Natural killer cell treated with Interleukin-12 subunit alpha and Interleukin-12 subunit beta and Interleukin-15 and Interleukin-18, amount 100 ng/mL, for 72 hours (primary cell): ENCODE measurements at regions not wholly inside any gene's neighbourhood (a gene's known extent, or its start where the extent isn't known, plus 50 kb on each side); places are given as distances from the start of the nearest gene placed in this dataset.
"Not testable (repeated sequence)": the region's sequence is repeated elsewhere in the genome, so short reads cannot be mapped to it uniquely, and the experiment has no call there.

Source experiments
- ATAC-seq, 2 donors: fragments of 150-1000 bp; cut with Tn5 transposase in 1 of 2; sonication (Bioruptor Pico), chemical (Tn5 transposase) in 1 of 2; 2 replicates each; pipeline ENCODE4 v1.10.0; 2021
- DNase-seq: peaks from one replicate; pipeline ENCODE4 v3.0.0; 2022; ENCODE audit warnings: low spot score
- H3K27ac Mint-ChIP-seq, 2 donors: 1 replicate in 1 of 2; 2 replicates in 1 of 2; pipeline ENCODE4 v1.8.0; 2022; ENCODE audit warnings: mixed read lengths in 2 of 2, mild to moderate bottlenecking in 1 of 2, moderate library complexity in 1 of 2
- H3K27me3 Mint-ChIP-seq, 2 donors: 1 replicate in 1 of 2; 2 replicates in 1 of 2; pipeline ENCODE4 v1.8.0; 2022; ENCODE audit warnings: mixed read lengths in 2 of 2
- H3K36me3 Mint-ChIP-seq: one replicate; pipeline ENCODE4 v1.8.0; 2022; ENCODE audit warnings: mixed read lengths
- H3K4me1 Mint-ChIP-seq, 2 donors: 1 replicate in 1 of 2; 2 replicates in 1 of 2; pipeline ENCODE4 v1.8.0; 2022; ENCODE audit warnings: low read depth in 2 of 2, mixed read lengths in 2 of 2, mild to moderate bottlenecking in 1 of 2
- H3K4me3 Mint-ChIP-seq: one replicate; pipeline ENCODE4 v1.8.0; 2022; ENCODE audit warnings: mixed read lengths
- H3K9me3 Mint-ChIP-seq: 2 replicates; pipeline ENCODE4 v1.8.0; 2022; ENCODE audit warnings: mixed read lengths

- H3K27me3 Mint-ChIP-seq: no peaks in the 10 kb centered on the region
- H3K9me3 Mint-ChIP-seq: peaks cover 5% of the 10 kb centered on the region
- no peaks in the 10 kb centered on the region for H3K4me1 Mint-ChIP-seq
- H3K36me3 Mint-ChIP-seq: no peaks in the 10 kb centered on the region
- DNase-seq: no peak
- H3K4me3 Mint-ChIP-seq: no peak overlapping the region
- H3K27ac Mint-ChIP-seq: no peak overlapping the region
- ATAC-seq: no peak
Measured at GRCh38 chr16:65598621-65599020, 476.8 kb upstream of the CDH11 start.

- DNase-seq: no peak
- Mint-ChIP-seq H3K4me1 (no peaks in the 10 kb centered on the region), H3K36me3 (no peaks in the 10 kb centered on the region), H3K27me3 (no peaks in the 10 kb centered on the region), H3K9me3 (peaks cover 3% of the 10 kb centered on the region), H3K4me3 (no peak overlapping the region), H3K27ac (no peak overlapping the region)
- no peak for ATAC-seq
Measured at GRCh38 chr16:65583498-65583897, 461.6 kb upstream of the CDH11 start.

GRCh38 chr16:65579050-65579449 lies 457.2 kb upstream of the CDH11 start:
- ATAC-seq (no peak), DNase-seq (no peak)
- no peaks in the 10 kb centered on the region for H3K36me3 Mint-ChIP-seq
- H3K27ac Mint-ChIP-seq: no peak overlapping the region
- H3K9me3 Mint-ChIP-seq: no peaks in the 10 kb centered on the region
- H3K4me1 Mint-ChIP-seq: no peaks in the 10 kb centered on the region
- H3K27me3 Mint-ChIP-seq: no peaks in the 10 kb centered on the region
- no peak overlapping the region for H3K4me3 Mint-ChIP-seq

GRCh38 chr16:65576631-65577030 lies 454.8 kb upstream of the CDH11 start:
- H3K4me3 Mint-ChIP-seq: no peak overlapping the region
- H3K27ac Mint-ChIP-seq: no peak overlapping the region
- DNase-seq (no peak), ATAC-seq (no peak)
- H3K9me3 Mint-ChIP-seq: no peaks in the 10 kb centered on the region
- no peaks in the 10 kb centered on the region for H3K27me3 Mint-ChIP-seq
- H3K4me1 Mint-ChIP-seq: no peaks in the 10 kb centered on the region
- no peaks in the 10 kb centered on the region for H3K36me3 Mint-ChIP-seq

GRCh38 chr16:65576139-65576538 lies 454.3 kb upstream of the CDH11 start:
- no peak for ATAC-seq
- no peak overlapping the region for H3K4me3 Mint-ChIP-seq
- no peaks in the 10 kb centered on the region for H3K36me3 Mint-ChIP-seq

GRCh38 chr16:65574326-65574966 lies 452.6 kb upstream of the CDH11 start:
- DNase-seq (no peak), ATAC-seq (no peak)
- H3K9me3 Mint-ChIP-seq: no peaks in the 10 kb centered on the region
- no peak overlapping the region for H3K27ac Mint-ChIP-seq
- no peaks in the 10 kb centered on the region for H3K27me3 Mint-ChIP-seq
- H3K36me3 Mint-ChIP-seq: no peaks in the 10 kb centered on the region
- no peak overlapping the region for H3K4me3 Mint-ChIP-seq
- no peaks in the 10 kb centered on the region for H3K4me1 Mint-ChIP-seq

More at GRCh38 chr16:65576139-65576538, 454.3 kb upstream of the CDH11 start:
- no peaks in the 10 kb centered on the region for H3K4me1 Mint-ChIP-seq
- no peaks in the 10 kb centered on the region for H3K27me3 Mint-ChIP-seq
- H3K27ac Mint-ChIP-seq: no peak overlapping the region
- no peaks in the 10 kb centered on the region for H3K9me3 Mint-ChIP-seq
- no peak for DNase-seq

- no peaks in the 10 kb centered on the region for H3K27me3 Mint-ChIP-seq
- no peak overlapping the region for H3K27ac Mint-ChIP-seq
- no peaks in the 10 kb centered on the region for H3K4me1 Mint-ChIP-seq
- no peak overlapping the region for H3K4me3 Mint-ChIP-seq
- no peaks in the 10 kb centered on the region for H3K36me3 Mint-ChIP-seq
- DNase-seq (no peak), ATAC-seq (no peak)
- no peaks in the 10 kb centered on the region for H3K9me3 Mint-ChIP-seq
Measured at GRCh38 chr16:65572156-65572555, 450.3 kb upstream of the CDH11 start.

- H3K9me3 Mint-ChIP-seq: no peaks in the 10 kb centered on the region
- H3K4me1 Mint-ChIP-seq: no peaks in the 10 kb centered on the region
- no peak for DNase-seq
- ATAC-seq: no peak
- H3K27ac Mint-ChIP-seq: no peak overlapping the region
- no peaks in the 10 kb centered on the region for H3K36me3 Mint-ChIP-seq
- no peak overlapping the region for H3K4me3 Mint-ChIP-seq
- H3K27me3 Mint-ChIP-seq: no peaks in the 10 kb centered on the region
Measured at GRCh38 chr16:65570261-65570660, 448.4 kb upstream of the CDH11 start.

- DNase-seq (no peak), ATAC-seq (no peak)
- Mint-ChIP-seq H3K9me3 (peaks cover 3% of the 10 kb centered on the region), H3K27me3 (no peaks in the 10 kb centered on the region), H3K27ac (no peak overlapping the region), H3K4me3 (no peak overlapping the region), H3K4me1 (no peaks in the 10 kb centered on the region), H3K36me3 (no peaks in the 10 kb centered on the region)
Measured at GRCh38 chr16:65559846-65560245, 438.0 kb upstream of the CDH11 start.

- H3K4me1 Mint-ChIP-seq, H3K36me3 Mint-ChIP-seq, H3K4me3 Mint-ChIP-seq, H3K27me3 Mint-ChIP-seq, DNase-seq, H3K9me3 Mint-ChIP-seq, H3K27ac Mint-ChIP-seq, ATAC-seq: not testable (repeated sequence)
Measured at GRCh38 chr16:65549689-65550088, 427.8 kb upstream of the CDH11 start.

- Mint-ChIP-seq H3K27me3 (no peaks in the 10 kb centered on the region), H3K36me3 (no peaks in the 10 kb centered on the region), H3K27ac (no peak overlapping the region), H3K9me3 (peaks cover 3% of the 10 kb centered on the region), H3K4me1 (no peaks in the 10 kb centered on the region), H3K4me3 (no peak overlapping the region)
- DNase-seq (no peak), ATAC-seq (no peak)
Measured at GRCh38 chr16:65548470-65548869, 426.6 kb upstream of the CDH11 start.

- no peak overlapping the region for H3K4me3 Mint-ChIP-seq
- H3K9me3 Mint-ChIP-seq: peaks cover 6% of the 10 kb centered on the region
- ATAC-seq (no peak), DNase-seq (no peak)
- no peaks in the 10 kb centered on the region for H3K36me3 Mint-ChIP-seq
- H3K27ac Mint-ChIP-seq: no peak overlapping the region
- H3K27me3 Mint-ChIP-seq: no peaks in the 10 kb centered on the region
- no peaks in the 10 kb centered on the region for H3K4me1 Mint-ChIP-seq
Measured at GRCh38 chr16:65547772-65548446, 426.0 kb upstream of the CDH11 start.

- no peaks in the 10 kb centered on the region for H3K36me3 Mint-ChIP-seq
- H3K9me3 Mint-ChIP-seq: peaks cover 11% of the 10 kb centered on the region
- H3K27me3 Mint-ChIP-seq: peaks cover 0 to 4% of the 10 kb centered on the region in 2 donors
- H3K27ac Mint-ChIP-seq: no peak overlapping the region
- ATAC-seq: no peak
- H3K4me3 Mint-ChIP-seq: no peak overlapping the region
- no peaks in the 10 kb centered on the region for H3K4me1 Mint-ChIP-seq
- no peak for DNase-seq
Measured at GRCh38 chr16:65546353-65546791, 424.5 kb upstream of the CDH11 start.

GRCh38 chr16:65545413-65545956 lies 423.6 kb upstream of the CDH11 start:
- Mint-ChIP-seq H3K27ac (no peak overlapping the region), H3K36me3 (no peaks in the 10 kb centered on the region), H3K9me3 (peaks cover 12% of the 10 kb centered on the region), H3K27me3 (peaks cover 0 to 4% of the 10 kb centered on the region in 2 donors), H3K4me1 (no peaks in the 10 kb centered on the region), H3K4me3 (no peak overlapping the region)
- DNase-seq: no peak
- ATAC-seq: no peak
